Astrocyte (in vitro differentiated cells and primary cell): ENCODE measurements at regions not wholly inside any gene's neighbourhood (a gene's known extent, or its start where the extent isn't known, plus 50 kb on each side); places are given as distances from the start of the nearest gene placed in this dataset.

ENCODE experiments used
- DNase-seq: peaks from one replicate; pipeline ENCODE4 v3.0.0-alpha.2; 2010; ENCODE audit warnings: low read depth
- FAIRE-seq: peaks from 2 replicates; lab custom pipeline; 2011; peaks lifted over from hg19 to GRCh38; lab: Jason Lieb, UNC
- H2AFZ ChIP-seq: 2 replicates; pipeline ENCODE4 v1.6.0; 2012; ENCODE audit warnings: low read depth, low read length, inconsistent platforms
- H3K27ac ChIP-seq: 2 replicates; pipeline ENCODE4 v1.5.1; 2011; ENCODE audit warnings: low read depth, low read length, inconsistent platforms
- H3K27me3 ChIP-seq: 2 replicates; pipeline ENCODE4 v1.6.0; 2011; ENCODE audit warnings: low read length, inconsistent platforms; ENCODE audit not compliant: insufficient read depth
- H3K36me3 ChIP-seq: 2 replicates; pipeline ENCODE4 v1.5.1; 2011; ENCODE audit warnings: low read length, inconsistent platforms; ENCODE audit not compliant: insufficient read depth
- H3K4me1 ChIP-seq: 2 replicates; pipeline ENCODE4 v1.5.1; 2011; ENCODE audit warnings: low read length, inconsistent platforms; ENCODE audit not compliant: insufficient read depth
- H3K4me2 ChIP-seq: 2 replicates; pipeline ENCODE4 v1.6.0; 2012; ENCODE audit warnings: low read length, inconsistent platforms
- H3K4me3 ChIP-seq: 2 replicates; pipeline ENCODE4 v1.5.1; 2011; ENCODE audit warnings: low read depth, mild to moderate bottlenecking, low read length, inconsistent platforms; ENCODE audit not compliant: insufficient read depth
- H3K79me2 ChIP-seq: 2 replicates; pipeline ENCODE4 v1.6.0; 2012; ENCODE audit warnings: mild to moderate bottlenecking, low read length, inconsistent platforms; ENCODE audit not compliant: insufficient read depth
- H3K9ac ChIP-seq: 2 replicates; pipeline ENCODE4 v1.6.0; 2012; ENCODE audit warnings: mild to moderate bottlenecking, low read length, inconsistent platforms
- H3K9me3 ChIP-seq: 2 replicates; pipeline ENCODE4 v1.5.1; 2012; ENCODE audit warnings: low read depth, mild to moderate bottlenecking, low read length, inconsistent platforms; ENCODE audit not compliant: insufficient read depth
- H4K20me1 ChIP-seq: 2 replicates; pipeline ENCODE4 v1.6.0; 2012; ENCODE audit warnings: low read length, inconsistent platforms; ENCODE audit not compliant: insufficient read depth
- H3K27ac Mint-ChIP-seq: one replicate; pipeline ENCODE4 v1.8.0; 2021; ENCODE audit warnings: mild to moderate bottlenecking, mixed read lengths; ENCODE audit not compliant: unreplicated experiment
- H3K27me3 Mint-ChIP-seq: one replicate; pipeline ENCODE4 v1.8.0; 2021; ENCODE audit warnings: low read depth, mixed read lengths; ENCODE audit not compliant: unreplicated experiment
- H3K36me3 Mint-ChIP-seq: one replicate; pipeline ENCODE4 v1.8.0; 2021; ENCODE audit warnings: low read depth, mixed read lengths; ENCODE audit not compliant: unreplicated experiment
- H3K4me1 Mint-ChIP-seq: one replicate; pipeline ENCODE4 v1.8.0; 2021; ENCODE audit warnings: low read depth, mixed read lengths; ENCODE audit not compliant: unreplicated experiment
- H3K4me3 Mint-ChIP-seq: one replicate; pipeline ENCODE4 v1.8.0; 2021; ENCODE audit warnings: mild to moderate bottlenecking, moderate library complexity, mixed read lengths; ENCODE audit not compliant: unreplicated experiment
- H3K9me3 Mint-ChIP-seq: one replicate; pipeline ENCODE4 v1.8.0; 2021; ENCODE audit warnings: mild to moderate bottlenecking, mixed read lengths; ENCODE audit not compliant: unreplicated experiment
- CTCF ChIP-seq: IDR thresholded peaks from 2 replicates; pipeline ENCODE4 v1.5.1; 2011; ENCODE audit warnings: low read depth, mild to moderate bottlenecking, inconsistent platforms, low read length, moderate library complexity; ENCODE audit not compliant: insufficient read depth
- EZH2 ChIP-seq: IDR thresholded peaks from 2 replicates; pipeline ENCODE4 v1.6.1; 2012; ENCODE audit warnings: mild to moderate bottlenecking, low read length, inconsistent platforms; ENCODE audit not compliant: insufficient read depth

- FAIRE-seq (no peak), DNase-seq (no peak)
- no peak for TF ChIP-seq EZH2
- no peak for TF ChIP-seq CTCF
- H4K20me1 ChIP-seq, result no peaks in the 10 kb centered on the region
- H3K4me1 ChIP-seq, result no peaks in the 10 kb centered on the region
- Mint-ChIP-seq H3K9me3 (peaks cover 3% of the 10 kb centered on the region), H3K4me1 (no peaks in the 10 kb centered on the region), H3K36me3 (no peaks in the 10 kb centered on the region), H3K27ac (no peak overlapping the region), H3K27me3 (peaks cover 1% of the 10 kb centered on the region), H3K4me3 (no peak overlapping the region)
- H3K9ac ChIP-seq, result no peak overlapping the region
- no peak overlapping the region for H2AFZ ChIP-seq
- H3K4me3 ChIP-seq, result no peak overlapping the region
- no peaks in the 10 kb centered on the region for H3K27me3 ChIP-seq
- no peaks in the 10 kb centered on the region for H3K36me3 ChIP-seq
- H3K27ac ChIP-seq, result no peak overlapping the region
- H3K4me2 ChIP-seq, result no peak overlapping the region
- H3K79me2 ChIP-seq, result no peaks in the 10 kb centered on the region
- H3K9me3 ChIP-seq, result no peaks in the 10 kb centered on the region
Measured at GRCh38 chr13:38490657-38491056, 141.0 kb downstream of the UFM1 start.

- Histone ChIP-seq H3K79me2 (no peaks in the 10 kb centered on the region), H3K27ac (no peak overlapping the region), H3K4me1 (no peaks in the 10 kb centered on the region), H3K9me3 (no peaks in the 10 kb centered on the region), H3K9ac (no peak overlapping the region), H3K27me3 (no peaks in the 10 kb centered on the region), H2AFZ (no peak overlapping the region), H3K4me2 (no peak overlapping the region), H3K36me3 (no peaks in the 10 kb centered on the region), H4K20me1 (no peaks in the 10 kb centered on the region), H3K4me3 (no peak overlapping the region)
- Mint-ChIP-seq H3K4me3 (no peak overlapping the region), H3K27me3 (peaks cover 1% of the 10 kb centered on the region), H3K4me1 (no peaks in the 10 kb centered on the region), H3K36me3 (no peaks in the 10 kb centered on the region), H3K9me3 (peaks cover 12% of the 10 kb centered on the region), H3K27ac (no peak overlapping the region)
- DNase-seq, result no peak
- FAIRE-seq, result no peak
- no peak for TF ChIP-seq EZH2
- no peak for TF ChIP-seq CTCF
Measured at GRCh38 chr13:38494445-38494844, 144.8 kb downstream of the UFM1 start.

- no peak overlapping the region for H3K4me2 ChIP-seq
- peaks cover 1% of the 10 kb centered on the region for H3K27me3 Mint-ChIP-seq
- no peaks in the 10 kb centered on the region for H3K36me3 Mint-ChIP-seq
- FAIRE-seq, result no peak
- no peak for TF ChIP-seq EZH2
- no peak for TF ChIP-seq CTCF
- H3K27ac ChIP-seq, result no peak overlapping the region
- no peaks in the 10 kb centered on the region for H3K36me3 ChIP-seq
- H3K27me3 ChIP-seq, result no peaks in the 10 kb centered on the region
- H4K20me1 ChIP-seq, result no peaks in the 10 kb centered on the region
- H3K27ac Mint-ChIP-seq, result no peak overlapping the region
- H3K9me3 Mint-ChIP-seq, result peaks cover 12% of the 10 kb centered on the region
- no peak overlapping the region for H3K9ac ChIP-seq
- H3K9me3 ChIP-seq, result no peaks in the 10 kb centered on the region
- no peak overlapping the region for H3K4me3 Mint-ChIP-seq
- H3K79me2 ChIP-seq, result no peaks in the 10 kb centered on the region
- no peak for DNase-seq
- H3K4me3 ChIP-seq, result no peak overlapping the region
- H3K4me1 ChIP-seq, result no peaks in the 10 kb centered on the region
- no peak overlapping the region for H2AFZ ChIP-seq
- H3K4me1 Mint-ChIP-seq, result no peaks in the 10 kb centered on the region
Measured at GRCh38 chr13:38496917-38497316, 147.3 kb downstream of the UFM1 start.
